Embryonic facial prominence (tissue), 1 donor: ENCODE measurements at regions not wholly inside any gene's neighbourhood (a gene's known extent, or its start where the extent isn't known, plus 50 kb on each side); places are given as distances from the start of the nearest gene placed in this dataset.

Experiments
- DNase-seq: peaks from one replicate; pipeline ENCODE4 v3.0.0-alpha.2; 2016; ENCODE audit errors: extremely low spot score

DNA sequence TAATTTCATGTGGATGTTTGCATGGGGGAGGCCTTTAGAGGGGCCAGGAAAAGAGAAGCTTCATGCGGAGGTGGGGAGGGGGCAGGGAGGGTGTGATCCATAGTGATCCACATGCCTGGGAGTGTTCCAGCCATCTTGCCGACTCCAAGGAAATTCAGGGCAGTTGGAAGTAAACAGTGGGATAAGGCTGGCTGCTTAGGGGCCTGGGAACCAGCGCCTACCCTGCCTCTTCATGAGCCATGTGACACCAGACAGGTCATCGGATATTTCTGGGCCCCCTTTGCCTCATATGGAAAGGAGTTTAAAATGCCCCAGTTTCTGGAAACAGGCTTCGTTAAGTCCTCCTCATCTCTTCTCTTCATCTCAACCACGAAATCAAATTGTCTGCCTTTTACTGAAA lies 983.2 kb downstream of the BCL11B start:
- DNase-seq, result no peak

DNA sequence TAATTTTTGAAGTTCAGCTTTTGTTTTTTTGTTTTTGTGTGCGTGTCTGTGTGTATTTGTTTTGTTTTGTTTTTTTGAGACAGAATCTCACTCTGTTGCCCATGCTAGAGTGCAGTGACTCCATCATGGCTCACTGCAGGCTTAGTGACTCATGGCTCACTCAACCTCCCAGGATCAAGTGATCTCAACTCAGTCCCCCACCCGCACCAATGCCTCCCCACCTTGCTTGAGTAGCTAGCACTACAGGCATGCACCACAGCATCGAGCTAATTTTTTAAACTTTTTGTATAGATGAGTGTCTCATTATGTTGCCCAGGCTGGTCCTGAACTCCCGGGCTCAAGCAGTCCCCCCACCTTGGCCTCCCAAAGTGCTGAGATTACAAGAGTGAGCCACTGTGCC lies 981.4 kb downstream of the BCL11B start:
- DNase-seq, result no peak

- DNase-seq, result no peak
Measured at GRCh38 chr14:98292191-98292590, 979.8 kb downstream of the BCL11B start.

DNA sequence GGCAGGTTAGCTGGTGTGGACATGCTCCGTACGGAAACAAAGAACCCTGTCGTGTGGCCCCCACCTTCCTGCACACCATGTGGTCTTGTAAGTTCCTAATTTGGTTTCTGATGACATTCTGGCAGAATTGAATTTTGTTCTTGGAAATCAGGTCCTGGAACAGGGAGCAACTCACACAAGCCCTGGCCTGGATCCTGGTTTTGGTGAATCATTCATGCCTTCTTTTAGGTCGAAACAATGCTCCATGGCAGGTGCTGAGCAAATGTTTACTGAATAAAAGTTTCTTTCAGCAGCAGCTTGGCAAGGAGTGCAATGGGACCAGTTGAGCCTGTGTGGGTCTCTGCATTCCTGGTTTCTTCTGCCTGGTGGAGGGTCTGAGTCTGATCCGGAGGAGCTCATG lies 978.4 kb downstream of the BCL11B start:
- no peak for DNase-seq

GRCh38 chr14:98296895-98297294 lies 975.1 kb downstream of the BCL11B start:
- no peak for DNase-seq

DNA sequence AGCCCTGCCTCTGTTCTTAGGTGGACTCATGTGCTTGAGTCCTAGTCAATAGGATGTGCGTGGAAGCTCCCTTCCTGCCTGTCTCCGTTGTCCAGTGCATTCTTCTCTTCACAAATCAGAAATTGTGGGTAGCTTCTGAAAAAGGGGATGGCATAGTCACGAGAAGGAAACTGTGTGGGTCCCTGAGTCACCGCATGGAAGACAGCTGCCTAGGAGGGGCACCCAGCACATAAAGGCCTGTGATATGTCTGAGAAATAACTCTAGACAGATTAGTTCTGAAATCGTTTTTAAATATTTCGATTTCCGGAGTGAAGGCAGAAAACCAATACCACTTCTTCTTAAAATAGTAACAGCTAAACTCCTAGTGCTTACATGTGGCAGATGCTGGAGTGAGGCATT lies 974.4 kb downstream of the BCL11B start:
- no peak for DNase-seq

GRCh38 chr14:98298481-98299244 lies 973.3 kb downstream of the BCL11B start:
- no peak for DNase-seq

GRCh38 chr14:98301681-98302080 lies 970.3 kb downstream of the BCL11B start:
- no peak for DNase-seq

DNA sequence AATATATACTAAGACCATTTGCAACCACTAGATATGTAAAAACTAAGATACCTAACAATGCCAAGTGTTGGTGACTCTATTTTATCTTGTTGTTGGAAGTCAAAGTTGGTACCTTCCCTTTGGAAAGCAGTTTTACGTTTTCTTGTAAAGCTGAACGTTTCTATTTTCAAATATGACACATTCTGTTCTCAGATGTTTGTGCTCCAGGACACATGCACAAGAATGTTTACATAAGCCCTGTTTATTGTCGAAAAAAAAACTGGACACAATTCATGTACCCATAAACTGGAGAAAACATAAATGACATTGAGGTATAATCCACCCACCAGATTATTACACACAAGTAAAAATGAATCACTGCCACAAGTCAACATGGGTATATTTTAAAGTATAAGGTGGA lies 967.4 kb downstream of the BCL11B start:
- DNase-seq, result no peak

DNA sequence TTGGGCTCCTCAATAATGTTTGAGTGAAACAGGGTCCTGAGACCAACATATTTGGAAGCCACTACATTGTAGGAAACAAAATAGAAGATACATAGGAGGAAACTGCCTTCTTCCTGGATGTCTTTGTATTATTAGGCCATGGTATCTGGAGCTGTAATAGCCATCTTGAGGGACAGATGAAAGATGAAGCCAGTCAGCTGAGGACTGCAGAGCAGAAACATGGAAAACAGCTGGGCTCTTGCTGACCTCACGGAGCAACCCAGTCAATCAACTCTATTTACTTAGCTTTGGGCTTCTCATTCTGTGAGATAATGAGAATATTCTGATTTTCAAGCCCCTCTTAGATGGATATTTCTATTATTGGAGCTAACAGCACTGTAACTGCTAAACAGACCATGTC lies 962.4 kb downstream of the BCL11B start:
- DNase-seq, result no peak

- no peak for DNase-seq
Measured at GRCh38 chr14:98312006-98312405, 960.0 kb downstream of the BCL11B start.

GRCh38 chr14:98321841-98322240 lies 950.2 kb downstream of the BCL11B start:
- no peak for DNase-seq

GRCh38 chr14:98323836-98324235 lies 948.2 kb downstream of the BCL11B start:
- DNase-seq, result no peak

DNA sequence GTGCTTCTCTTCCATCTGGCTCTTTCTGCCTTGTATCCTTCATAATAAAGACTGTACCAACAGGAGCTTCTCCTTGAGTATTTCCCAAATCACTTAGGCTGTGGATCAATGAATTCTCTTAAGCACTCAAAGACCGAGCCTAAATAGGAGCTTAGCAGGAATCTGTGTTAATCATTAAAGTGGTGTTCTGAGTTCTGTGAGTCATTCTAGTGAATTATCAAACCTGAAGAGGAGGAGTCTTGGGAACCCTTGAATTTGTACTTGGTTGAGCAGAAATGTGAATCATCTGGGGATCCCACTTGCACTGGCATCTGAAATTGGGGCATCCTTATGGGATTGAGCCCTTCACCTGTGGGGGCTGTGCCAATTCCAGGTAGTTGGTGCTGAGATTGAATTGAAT lies 946.2 kb downstream of the BCL11B start:
- DNase-seq, result no peak

GRCh38 chr14:98328496-98328895 lies 943.5 kb downstream of the BCL11B start:
- no peak for DNase-seq

- no peak for DNase-seq
Measured at GRCh38 chr14:98334186-98334585, 937.8 kb downstream of the BCL11B start.

GRCh38 chr14:98341211-98341610 lies 930.8 kb downstream of the BCL11B start:
- DNase-seq, result no peak

GRCh38 chr14:98345161-98345560 lies 926.8 kb downstream of the BCL11B start:
- no peak for DNase-seq

DNA sequence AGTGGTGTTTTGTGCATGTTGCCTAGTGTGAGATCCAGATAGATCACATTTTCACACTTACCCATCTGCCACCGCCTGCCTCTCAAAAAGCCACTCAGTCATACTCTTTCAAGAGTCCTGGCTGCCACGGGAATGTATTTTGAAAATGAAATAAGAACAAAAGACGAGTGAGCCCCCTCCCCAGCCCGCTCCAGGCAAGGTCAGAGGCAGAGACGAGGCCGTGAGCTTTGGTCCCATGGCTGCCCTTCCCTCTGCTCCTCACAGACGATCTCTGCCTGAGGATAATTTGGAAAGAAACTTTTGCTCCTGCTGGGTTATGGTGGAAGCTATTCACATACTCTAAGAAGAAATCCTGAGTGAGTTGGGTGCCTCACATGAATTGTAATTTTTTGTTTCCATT lies 924.3 kb downstream of the BCL11B start:
- DNase-seq, result no peak

DNA sequence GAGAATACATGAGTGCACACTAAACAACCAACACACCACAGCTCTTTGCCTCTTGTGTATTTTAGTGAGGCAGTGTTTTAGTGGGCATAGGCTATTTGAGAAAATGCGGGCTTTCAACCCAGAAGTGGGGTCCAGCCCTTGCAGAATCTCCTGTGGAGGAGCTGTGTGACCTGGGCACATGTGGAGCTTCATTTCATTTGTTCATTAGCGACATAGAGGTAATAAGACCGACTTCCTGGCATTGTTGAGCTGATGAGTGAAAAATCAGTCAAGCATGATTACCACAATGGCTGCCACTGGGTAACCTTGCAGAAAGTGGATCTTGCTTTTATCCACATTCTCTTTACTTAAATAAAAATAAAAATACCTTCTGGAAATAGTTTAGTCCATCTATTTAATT lies 923.5 kb downstream of the BCL11B start:
- no peak for DNase-seq

GRCh38 chr14:98350213-98350612 lies 921.8 kb downstream of the BCL11B start:
- DNase-seq, result no peak

- DNase-seq, result no peak
Measured at GRCh38 chr14:98364961-98365360, 907.0 kb downstream of the BCL11B start.

DNA sequence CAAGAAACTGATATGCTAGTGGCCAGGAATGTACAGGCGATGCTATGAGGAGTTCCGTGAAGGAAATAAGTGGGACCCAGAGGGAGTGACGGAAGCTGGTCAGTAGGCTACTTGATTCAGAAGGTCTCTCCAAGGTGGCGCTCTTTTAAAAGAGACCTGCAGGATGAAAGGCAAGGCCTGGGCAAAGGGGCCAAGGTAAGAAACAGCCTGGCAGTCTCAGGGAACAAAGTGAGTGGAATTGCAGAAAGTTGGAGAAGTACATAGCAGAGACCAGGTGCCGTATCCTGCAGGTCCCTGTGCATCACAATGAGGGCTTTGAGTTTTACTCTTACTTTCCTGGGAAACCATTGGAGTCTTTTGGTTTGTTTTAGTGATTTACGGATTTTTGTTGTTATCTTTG lies 905.6 kb downstream of the BCL11B start:
- DNase-seq, result no peak

- no peak for DNase-seq
Measured at GRCh38 chr14:98368221-98368620, 903.8 kb downstream of the BCL11B start.
